Suprapubic skin (tissue), 4 donors: ENCODE measurements at regions not wholly inside any gene's neighbourhood (a gene's known extent, or its start where the extent isn't known, plus 50 kb on each side); places are given as distances from the start of the nearest gene placed in this dataset.

ENCODE experiments used
- EP300 ChIP-seq: sonication (generic); formaldehyde crosslinking; IDR thresholded peaks from one replicate; pipeline ENCODE4 v1.6.1; 2017; ENCODE audit warnings: antibody characterized with exemption
- POLR2A ChIP-seq, 2 donors: fragments of 450-650 bp; IDR thresholded peaks; one replicate each; pipeline ENCODE4 v1.6.1; 2017; ENCODE audit warnings: antibody characterized with exemption in 2 of 2, mild to moderate bottlenecking in 2 of 2, moderate library complexity in 2 of 2
- POLR2AphosphoS5 ChIP-seq, 3 donors: sonication (generic); formaldehyde crosslinking; IDR thresholded peaks; one replicate each; pipeline ENCODE4 v1.6.1; 2017; ENCODE audit warnings: antibody characterized with exemption in 3 of 3
- TF ChIP-seq, protein P1 (sequence below), 2 donors: fragments of 200-600 bp in 1 of 2; fragments of 450-650 bp in 1 of 2; sonication (generic) in 1 of 2; IDR thresholded peaks; one replicate each; pipeline ENCODE4 v1.5.1; 2016 to 2019; ENCODE audit warnings: antibody characterized with exemption in 2 of 2, mild to moderate bottlenecking in 1 of 2, moderate library complexity in 1 of 2

GRCh38 chr13:83220241-83220640 lies 662.0 kb downstream of the SLITRK1 start:
- TF ChIP-seq POLR2A (IDR thresholded peaks at IDR 0.05): no peak
- no peak for TF ChIP-seq EP300
- TF ChIP-seq, protein P1, sequence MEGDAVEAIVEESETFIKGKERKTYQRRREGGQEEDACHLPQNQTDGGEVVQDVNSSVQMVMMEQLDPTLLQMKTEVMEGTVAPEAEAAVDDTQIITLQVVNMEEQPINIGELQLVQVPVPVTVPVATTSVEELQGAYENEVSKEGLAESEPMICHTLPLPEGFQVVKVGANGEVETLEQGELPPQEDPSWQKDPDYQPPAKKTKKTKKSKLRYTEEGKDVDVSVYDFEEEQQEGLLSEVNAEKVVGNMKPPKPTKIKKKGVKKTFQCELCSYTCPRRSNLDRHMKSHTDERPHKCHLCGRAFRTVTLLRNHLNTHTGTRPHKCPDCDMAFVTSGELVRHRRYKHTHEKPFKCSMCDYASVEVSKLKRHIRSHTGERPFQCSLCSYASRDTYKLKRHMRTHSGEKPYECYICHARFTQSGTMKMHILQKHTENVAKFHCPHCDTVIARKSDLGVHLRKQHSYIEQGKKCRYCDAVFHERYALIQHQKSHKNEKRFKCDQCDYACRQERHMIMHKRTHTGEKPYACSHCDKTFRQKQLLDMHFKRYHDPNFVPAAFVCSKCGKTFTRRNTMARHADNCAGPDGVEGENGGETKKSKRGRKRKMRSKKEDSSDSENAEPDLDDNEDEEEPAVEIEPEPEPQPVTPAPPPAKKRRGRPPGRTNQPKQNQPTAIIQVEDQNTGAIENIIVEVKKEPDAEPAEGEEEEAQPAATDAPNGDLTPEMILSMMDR (IDR thresholded peaks at IDR 0.05): no peak
- TF ChIP-seq POLR2AphosphoS5 (IDR thresholded peaks at IDR 0.05): no peak
